ENCODE measurements at regions not wholly inside any gene's neighbourhood (a gene's known extent, or its start where the extent isn't known, plus 50 kb on each side); places are given as distances from the start of the nearest gene placed in this dataset.

DNA sequence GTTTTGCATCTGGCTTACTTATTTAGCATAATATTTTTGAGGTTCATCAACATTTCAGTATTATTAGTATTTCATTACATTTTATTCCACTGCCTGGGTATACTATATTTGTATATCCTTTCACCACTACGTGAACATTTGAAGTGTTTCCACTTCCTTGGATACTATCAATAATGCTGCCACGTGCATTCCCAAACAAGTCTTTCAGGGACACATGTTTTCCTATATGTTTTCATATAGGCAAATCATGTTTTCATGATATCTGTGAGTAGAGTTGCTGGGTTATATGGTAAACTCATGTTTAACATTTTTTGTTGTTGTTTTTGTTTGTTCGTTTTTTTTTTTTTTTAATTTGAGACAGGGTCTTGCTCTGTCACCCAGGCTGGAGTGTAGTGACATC lies 380.1 kb downstream of the OMA1 start:
- TF ChIP-seq, protein P1, sequence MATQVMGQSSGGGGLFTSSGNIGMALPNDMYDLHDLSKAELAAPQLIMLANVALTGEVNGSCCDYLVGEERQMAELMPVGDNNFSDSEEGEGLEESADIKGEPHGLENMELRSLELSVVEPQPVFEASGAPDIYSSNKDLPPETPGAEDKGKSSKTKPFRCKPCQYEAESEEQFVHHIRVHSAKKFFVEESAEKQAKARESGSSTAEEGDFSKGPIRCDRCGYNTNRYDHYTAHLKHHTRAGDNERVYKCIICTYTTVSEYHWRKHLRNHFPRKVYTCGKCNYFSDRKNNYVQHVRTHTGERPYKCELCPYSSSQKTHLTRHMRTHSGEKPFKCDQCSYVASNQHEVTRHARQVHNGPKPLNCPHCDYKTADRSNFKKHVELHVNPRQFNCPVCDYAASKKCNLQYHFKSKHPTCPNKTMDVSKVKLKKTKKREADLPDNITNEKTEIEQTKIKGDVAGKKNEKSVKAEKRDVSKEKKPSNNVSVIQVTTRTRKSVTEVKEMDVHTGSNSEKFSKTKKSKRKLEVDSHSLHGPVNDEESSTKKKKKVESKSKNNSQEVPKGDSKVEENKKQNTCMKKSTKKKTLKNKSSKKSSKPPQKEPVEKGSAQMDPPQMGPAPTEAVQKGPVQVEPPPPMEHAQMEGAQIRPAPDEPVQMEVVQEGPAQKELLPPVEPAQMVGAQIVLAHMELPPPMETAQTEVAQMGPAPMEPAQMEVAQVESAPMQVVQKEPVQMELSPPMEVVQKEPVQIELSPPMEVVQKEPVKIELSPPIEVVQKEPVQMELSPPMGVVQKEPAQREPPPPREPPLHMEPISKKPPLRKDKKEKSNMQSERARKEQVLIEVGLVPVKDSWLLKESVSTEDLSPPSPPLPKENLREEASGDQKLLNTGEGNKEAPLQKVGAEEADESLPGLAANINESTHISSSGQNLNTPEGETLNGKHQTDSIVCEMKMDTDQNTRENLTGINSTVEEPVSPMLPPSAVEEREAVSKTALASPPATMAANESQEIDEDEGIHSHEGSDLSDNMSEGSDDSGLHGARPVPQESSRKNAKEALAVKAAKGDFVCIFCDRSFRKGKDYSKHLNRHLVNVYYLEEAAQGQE (IDR thresholded peaks at IDR 0.05; ENCODE audit: insufficient read depth in 1 of 2, low read depth in 2 of 2, low read length in 2 of 2): no peak
- TF ChIP-seq SIN3A (IDR thresholded peaks at IDR 0.05; ENCODE audit: borderline replicate concordance, insufficient read depth, low read length) (no peak), POLR2AphosphoS5 (IDR thresholded peaks at IDR 0.05; ENCODE audit: low read depth, low read length) (no peak)
